GM12872 (cell line): ENCODE measurements at regions not wholly inside any gene's neighbourhood (a gene's known extent, or its start where the extent isn't known, plus 50 kb on each side); places are given as distances from the start of the nearest gene placed in this dataset.

Experiments
- CTCF ChIP-seq: IDR thresholded peaks from 3 replicates; pipeline ENCODE4 v1.5.1; 2011; ENCODE audit warnings: low read depth, mild to moderate bottlenecking, low read length, moderate library complexity; ENCODE audit not compliant: insufficient read depth

GRCh38 chr11:90849312-90849711 lies 626.5 kb upstream of the CHORDC1 start:
- no peak for TF ChIP-seq CTCF

- TF ChIP-seq CTCF = no peak
Measured at GRCh38 chr11:90847268-90847886, 624.5 kb upstream of the CHORDC1 start.

- no peak for TF ChIP-seq CTCF
Measured at GRCh38 chr11:90846628-90847027, 623.8 kb upstream of the CHORDC1 start.

- TF ChIP-seq CTCF = no peak
Measured at GRCh38 chr11:90845799-90846198, 623.0 kb upstream of the CHORDC1 start.

GRCh38 chr11:90845126-90845525 lies 622.3 kb upstream of the CHORDC1 start:
- no peak for TF ChIP-seq CTCF

GRCh38 chr11:90844041-90844440 lies 621.2 kb upstream of the CHORDC1 start:
- TF ChIP-seq CTCF = no peak

- TF ChIP-seq CTCF = no peak
Measured at GRCh38 chr11:90842681-90843080, 619.8 kb upstream of the CHORDC1 start.

GRCh38 chr11:90840071-90840470 lies 617.2 kb upstream of the CHORDC1 start:
- TF ChIP-seq CTCF = no peak
